Panc1 (cell line): ENCODE measurements at regions not wholly inside any gene's neighbourhood (a gene's known extent, or its start where the extent isn't known, plus 50 kb on each side); places are given as distances from the start of the nearest gene placed in this dataset.

Source experiments
- CTCF ChIP-seq: fragments of 450-650 bp; IDR thresholded peaks from 2 replicates; pipeline ENCODE4 v1.5.1; 2017; ENCODE audit warnings: mild to moderate bottlenecking
- POLR2AphosphoS5 ChIP-seq: IDR thresholded peaks from 2 replicates; pipeline ENCODE4 v1.6.1; 2012; ENCODE audit warnings: mild to moderate bottlenecking, low read depth, low read length, moderate library complexity
- REST ChIP-seq, 2 experiments: IDR thresholded peaks; 2 replicates each; pipeline ENCODE4 v1.6.1; 2011 to 2012; ENCODE audit warnings: low read depth in 2 of 2, control low read depth in 1 of 2, low read length in 1 of 2, mild to moderate bottlenecking in 1 of 2, moderate library complexity in 1 of 2; ENCODE audit not compliant: insufficient read depth in 1 of 2
- TCF7L2 ChIP-seq: IDR thresholded peaks from 2 replicates; pipeline ENCODE4 v1.6.1; 2011; ENCODE audit warnings: mild to moderate bottlenecking, low read depth, low read length, inconsistent platforms

GRCh38 chr2:134149904-134150303 is 104.0 kb upstream of the MGAT5 start:
- no peak for TF ChIP-seq CTCF
- no peak for TF ChIP-seq REST (IDR thresholded peaks at IDR 0.05; ENCODE audit: insufficient read depth in 1 of 2, low read depth in 2 of 2, low read length in 1 of 2)
- no peak for TF ChIP-seq POLR2AphosphoS5
- no peak for TF ChIP-seq TCF7L2
